Osteoblast (primary cell): ENCODE measurements at regions not wholly inside any gene's neighbourhood (a gene's known extent, or its start where the extent isn't known, plus 50 kb on each side); places are given as distances from the start of the nearest gene placed in this dataset.

ENCODE experiments used
- DNase-seq: peaks from one replicate; pipeline ENCODE4 v3.0.0; 2011; ENCODE audit warnings: low spot score, mixed read lengths; ENCODE audit not compliant: insufficient read length; ENCODE audit errors: missing footprints
- H2AFZ ChIP-seq: 2 replicates; pipeline ENCODE4 v1.6.0; 2011; ENCODE audit warnings: mild to moderate bottlenecking, low read length
- H3K27ac ChIP-seq: 2 replicates; pipeline ENCODE4 v1.5.1; 2011; ENCODE audit warnings: mild to moderate bottlenecking, low read depth, low read length, moderate library complexity
- H3K27me3 ChIP-seq: 2 replicates; pipeline ENCODE4 v1.6.0; 2012; ENCODE audit warnings: mild to moderate bottlenecking, control low read depth, inconsistent platforms, low read length, moderate library complexity; ENCODE audit not compliant: insufficient read depth
- H3K36me3 ChIP-seq: 2 replicates; pipeline ENCODE4 v1.5.1; 2011; ENCODE audit warnings: mild to moderate bottlenecking, low read length, control low read depth, moderate library complexity; ENCODE audit not compliant: insufficient read depth
- H3K4me1 ChIP-seq: 2 replicates; pipeline ENCODE4 v1.5.1; 2011; ENCODE audit warnings: mild to moderate bottlenecking, low read length, control low read depth, moderate library complexity; ENCODE audit not compliant: insufficient read depth
- H3K4me2 ChIP-seq: 2 replicates; pipeline ENCODE4 v1.6.0; 2011; ENCODE audit warnings: mild to moderate bottlenecking, low read length; ENCODE audit not compliant: insufficient read depth
- H3K4me3 ChIP-seq: fragments of 200-600 bp; sonication (generic); 3 replicates; pipeline ENCODE4 v1.5.1; 2012; ENCODE audit warnings: mild to moderate bottlenecking, low read length, inconsistent platforms; ENCODE audit not compliant: insufficient read depth
- H3K79me2 ChIP-seq: 2 replicates; pipeline ENCODE4 v1.6.0; 2012; ENCODE audit warnings: mild to moderate bottlenecking, low read length, control low read depth, inconsistent platforms; ENCODE audit not compliant: insufficient read depth
- H3K9me3 ChIP-seq: 2 replicates; pipeline ENCODE4 v1.5.1; 2011; ENCODE audit warnings: low read depth, low read length, control low read depth
- H4K20me1 ChIP-seq: 2 replicates; pipeline ENCODE4 v1.6.0; 2012; ENCODE audit warnings: mild to moderate bottlenecking, low read length, control low read depth; ENCODE audit not compliant: insufficient read depth
- TF ChIP-seq, protein P1 (sequence below): IDR thresholded peaks from 2 replicates; pipeline ENCODE4 v1.5.1; 2011; ENCODE audit warnings: mild to moderate bottlenecking, low read depth, low read length, moderate library complexity; ENCODE audit errors: extremely low read depth

DNA sequence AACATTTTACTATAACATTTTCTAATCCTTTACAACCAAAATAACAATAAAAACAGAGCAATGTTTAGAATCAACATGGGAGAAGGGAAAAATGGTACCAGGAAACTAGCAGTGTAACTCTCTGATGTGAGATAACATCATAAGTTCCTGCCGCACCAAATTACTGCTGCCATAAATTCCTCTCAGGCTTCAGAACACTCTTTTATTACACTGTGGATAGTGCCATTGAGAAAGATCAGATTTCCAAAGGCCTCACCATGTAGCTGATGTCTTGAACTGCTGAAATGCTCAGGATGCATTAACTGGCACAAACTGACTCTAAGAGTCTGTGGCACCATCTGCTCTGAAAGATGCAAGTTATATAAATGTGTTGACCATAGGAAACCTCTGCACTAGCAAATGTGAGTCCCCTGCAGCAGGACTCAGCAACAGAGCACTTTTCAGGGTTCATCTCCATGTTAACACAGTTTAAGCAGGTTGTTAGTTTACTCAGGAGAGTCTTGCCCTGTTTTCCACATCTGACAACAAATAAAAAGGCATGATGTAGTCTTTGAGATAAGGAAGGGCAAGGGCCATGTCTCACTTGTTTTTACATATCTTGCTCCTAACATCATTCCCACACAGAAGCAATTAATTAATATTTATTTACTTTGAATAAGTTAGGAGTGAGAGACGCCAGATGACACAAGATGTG lies 218.1 kb downstream of the CETN3 start:
- Histone ChIP-seq H3K4me1 (no peaks in the 10 kb centered on the region), H3K79me2 (no peaks in the 10 kb centered on the region), H3K9me3 (no peaks in the 10 kb centered on the region), H3K36me3 (no peaks in the 10 kb centered on the region), H3K27me3 (no peaks in the 10 kb centered on the region), H2AFZ (no peak overlapping the region), H4K20me1 (no peaks in the 10 kb centered on the region), H3K4me2 (no peak overlapping the region), H3K27ac (no peak overlapping the region), H3K4me3 (no peak overlapping the region)
- TF ChIP-seq, protein P1, sequence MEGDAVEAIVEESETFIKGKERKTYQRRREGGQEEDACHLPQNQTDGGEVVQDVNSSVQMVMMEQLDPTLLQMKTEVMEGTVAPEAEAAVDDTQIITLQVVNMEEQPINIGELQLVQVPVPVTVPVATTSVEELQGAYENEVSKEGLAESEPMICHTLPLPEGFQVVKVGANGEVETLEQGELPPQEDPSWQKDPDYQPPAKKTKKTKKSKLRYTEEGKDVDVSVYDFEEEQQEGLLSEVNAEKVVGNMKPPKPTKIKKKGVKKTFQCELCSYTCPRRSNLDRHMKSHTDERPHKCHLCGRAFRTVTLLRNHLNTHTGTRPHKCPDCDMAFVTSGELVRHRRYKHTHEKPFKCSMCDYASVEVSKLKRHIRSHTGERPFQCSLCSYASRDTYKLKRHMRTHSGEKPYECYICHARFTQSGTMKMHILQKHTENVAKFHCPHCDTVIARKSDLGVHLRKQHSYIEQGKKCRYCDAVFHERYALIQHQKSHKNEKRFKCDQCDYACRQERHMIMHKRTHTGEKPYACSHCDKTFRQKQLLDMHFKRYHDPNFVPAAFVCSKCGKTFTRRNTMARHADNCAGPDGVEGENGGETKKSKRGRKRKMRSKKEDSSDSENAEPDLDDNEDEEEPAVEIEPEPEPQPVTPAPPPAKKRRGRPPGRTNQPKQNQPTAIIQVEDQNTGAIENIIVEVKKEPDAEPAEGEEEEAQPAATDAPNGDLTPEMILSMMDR, result no peak
- DNase-seq, result no peak

DNA sequence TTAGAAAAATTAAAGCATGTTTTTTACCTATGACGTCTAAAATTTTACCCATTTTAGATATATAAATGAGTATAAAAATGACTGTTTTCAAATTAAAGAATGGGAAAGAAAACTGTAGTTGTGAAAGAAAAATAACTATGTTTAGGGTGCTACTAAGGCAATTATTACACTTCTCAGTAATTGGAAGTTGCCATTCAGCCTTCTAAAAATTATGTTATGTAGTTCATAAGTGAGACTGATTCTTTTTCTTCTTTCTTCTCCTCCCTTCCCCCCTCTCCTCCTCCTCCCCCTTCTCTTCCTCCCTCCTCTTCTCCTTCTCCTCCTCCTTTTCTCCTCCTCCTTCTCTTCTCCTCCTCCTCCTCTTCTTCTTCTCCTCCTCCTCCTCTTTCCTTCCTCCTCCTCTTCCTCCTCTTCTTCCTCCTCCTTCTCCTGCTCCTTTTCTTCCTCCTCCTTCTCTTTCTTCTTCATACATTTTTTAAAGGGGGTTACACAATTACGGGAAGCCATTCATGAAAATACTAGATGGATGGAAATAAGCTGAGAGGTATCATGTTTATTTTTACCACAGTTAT lies 223.6 kb downstream of the CETN3 start:
- no peak overlapping the region for H2AFZ ChIP-seq
- H3K36me3 ChIP-seq, result no peaks in the 10 kb centered on the region
- TF ChIP-seq, protein P1, result no peak
- no peak for DNase-seq
- H3K9me3 ChIP-seq, result no peaks in the 10 kb centered on the region
- no peaks in the 10 kb centered on the region for H3K27me3 ChIP-seq
- no peak overlapping the region for H3K4me2 ChIP-seq
- H3K4me1 ChIP-seq, result no peaks in the 10 kb centered on the region
- H3K4me3 ChIP-seq, result no peak overlapping the region
- H3K79me2 ChIP-seq, result no peaks in the 10 kb centered on the region
- H4K20me1 ChIP-seq, result no peaks in the 10 kb centered on the region
- H3K27ac ChIP-seq, result no peak overlapping the region

DNA sequence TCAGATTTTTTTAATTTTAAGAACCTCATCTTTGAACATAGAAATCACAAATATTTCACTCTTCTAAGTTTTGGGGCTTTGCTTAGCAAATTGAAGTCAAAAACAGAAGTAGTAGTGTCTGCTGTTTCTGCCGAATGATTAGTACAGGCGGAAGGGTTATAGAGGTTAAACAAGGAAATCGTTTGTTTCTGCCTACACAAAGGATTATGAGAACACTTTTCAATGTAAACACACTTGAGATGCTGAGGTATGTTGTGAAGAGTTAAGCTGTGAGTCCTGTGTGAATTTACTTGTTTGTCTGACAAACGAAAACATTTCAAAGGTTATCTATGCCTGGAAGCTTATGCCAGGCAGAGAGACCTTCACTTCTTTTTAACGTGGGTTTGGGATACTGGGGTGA lies 224.8 kb downstream of the CETN3 start:
- H2AFZ ChIP-seq, result no peak overlapping the region

DNA sequence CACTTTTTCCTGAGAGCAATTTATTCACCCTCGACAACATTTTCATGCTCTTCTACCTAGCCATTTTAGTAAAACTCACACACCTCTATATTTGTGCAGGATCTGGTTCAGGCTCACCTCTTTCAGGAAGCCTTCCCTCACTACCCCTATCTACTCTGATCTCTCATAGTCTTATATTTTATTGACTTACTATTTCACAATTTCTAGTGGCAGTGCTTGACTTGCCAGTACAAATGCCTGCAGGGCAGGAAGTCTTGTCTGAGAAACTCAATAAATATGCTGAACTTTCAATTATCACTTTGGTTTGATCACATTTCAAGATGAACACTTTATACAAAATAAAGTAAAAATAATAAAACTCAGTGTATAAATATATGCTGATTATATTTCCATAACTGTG lies 226.8 kb downstream of the CETN3 start:
- Histone ChIP-seq H2AFZ (no peak overlapping the region), H3K4me3 (no peak overlapping the region), H3K27me3 (no peaks in the 10 kb centered on the region), H3K4me1 (no peaks in the 10 kb centered on the region), H4K20me1 (no peaks in the 10 kb centered on the region), H3K9me3 (no peaks in the 10 kb centered on the region), H3K27ac (no peak overlapping the region), H3K4me2 (no peak overlapping the region), H3K79me2 (no peaks in the 10 kb centered on the region), H3K36me3 (no peaks in the 10 kb centered on the region)
- no peak for DNase-seq
- TF ChIP-seq, protein P1, result no peak

More for the DNA sequence above, 224.8 kb downstream of the CETN3 start:
- Histone ChIP-seq H4K20me1 (no peaks in the 10 kb centered on the region), H3K27me3 (no peaks in the 10 kb centered on the region), H3K79me2 (no peaks in the 10 kb centered on the region), H3K4me2 (no peak overlapping the region), H3K9me3 (no peaks in the 10 kb centered on the region), H3K4me3 (no peak overlapping the region), H3K4me1 (no peaks in the 10 kb centered on the region), H3K36me3 (no peaks in the 10 kb centered on the region), H3K27ac (no peak overlapping the region)
- TF ChIP-seq, protein P1, result no peak
- no peak for DNase-seq
